ENCODE measurements at regions not wholly inside any gene's neighbourhood (a gene's known extent, or its start where the extent isn't known, plus 50 kb on each side); places are given as distances from the start of the nearest gene placed in this dataset.

GRCh38 chr9:25571491-25571890 lies 106.8 kb downstream of the TUSC1 start:
- no peak for TF ChIP-seq CTCF (conservative IDR thresholded peaks at IDR 0.05; ENCODE audit: low read depth)

GRCh38 chr9:25570802-25571201 lies 107.4 kb downstream of the TUSC1 start:
- POLR2A ChIA-PET (ENCODE audit: low non-redundant PET): no interaction called here
- TF ChIP-seq CTCF (conservative IDR thresholded peaks at IDR 0.05; ENCODE audit: low read depth): no peak
- H3K27ac ChIP-seq: no peak overlapping the region
- no peak for DNase-seq (ENCODE audit: low spot score)
- CTCF ChIA-PET: no interaction called here

More at GRCh38 chr9:25571491-25571890, 106.8 kb downstream of the TUSC1 start:
- ChIA-PET CTCF (interaction anchor here (0.7 kb wide), 1 partner anchor 24 kb away, joined by 3 read pairs; no protein-coding TSS in a partner anchor), POLR2A (ENCODE audit: low non-redundant PET) (no interaction called here)
- DNase-seq (ENCODE audit: low spot score): no peak
- no peak overlapping the region for H3K27ac ChIP-seq

- POLR2A ChIA-PET (ENCODE audit: low non-redundant PET): no interaction called here
- CTCF ChIA-PET: no interaction called here
- TF ChIP-seq CTCF (conservative IDR thresholded peaks at IDR 0.05; ENCODE audit: low read depth): no peak
These were observed 116.1 kb downstream of the TUSC1 start for GRCh38 chr9:25562101-25562500.

GRCh38 chr9:25557645-25558300 lies 120.5 kb downstream of the TUSC1 start:
- TF ChIP-seq CTCF (conservative IDR thresholded peaks at IDR 0.05; ENCODE audit: low read depth): no peak

More at GRCh38 chr9:25562101-25562500, 116.1 kb downstream of the TUSC1 start:
- DNase-seq (ENCODE audit: low spot score): no peak
- no peak overlapping the region for H3K27ac ChIP-seq

GRCh38 chr9:25556540-25556939 lies 121.7 kb downstream of the TUSC1 start:
- POLR2A ChIA-PET (ENCODE audit: low non-redundant PET): no interaction called here
- CTCF ChIA-PET: no interaction called here
- TF ChIP-seq CTCF (conservative IDR thresholded peaks at IDR 0.05; ENCODE audit: low read depth): no peak
- no peak for DNase-seq (ENCODE audit: low spot score)
- H3K27ac ChIP-seq: no peak overlapping the region

More at GRCh38 chr9:25557645-25558300, 120.5 kb downstream of the TUSC1 start:
- POLR2A ChIA-PET (ENCODE audit: low non-redundant PET): no interaction called here
- DNase-seq (ENCODE audit: low spot score): no peak
- no peak overlapping the region for H3K27ac ChIP-seq
- CTCF ChIA-PET: interaction anchor here (0.6 kb wide), 2 partner anchors 41 to 1284 kb away, joined by 3 to 4 read pairs; no protein-coding TSS in a partner anchor

GRCh38 chr9:25548847-25549246 lies 129.4 kb downstream of the TUSC1 start:
- CTCF ChIA-PET: no interaction called here
- TF ChIP-seq CTCF (conservative IDR thresholded peaks at IDR 0.05; ENCODE audit: low read depth): no peak
- no peak for DNase-seq (ENCODE audit: low spot score)
- H3K27ac ChIP-seq: no peak overlapping the region
- POLR2A ChIA-PET (ENCODE audit: low non-redundant PET): no interaction called here

All from RWPE1 (cell line).